Head of caudate nucleus (tissue), 42 donors: ENCODE measurements at regions not wholly inside any gene's neighbourhood (a gene's known extent, or its start where the extent isn't known, plus 50 kb on each side); places are given as distances from the start of the nearest gene placed in this dataset.
"Not testable (repeated sequence)": the region's sequence is repeated elsewhere in the genome, so short reads cannot be mapped to it uniquely, and the experiment has no call there.

Experiments
- DNase-seq, 42 donors: peaks; one replicate each; pipeline versions ENCODE4 v3.0.0 to v3.0.0-alpha.2; 2020 to 2021; ENCODE audit warnings: mixed read lengths in 7 of 42
- intact Hi-C: fragments of 100-400 bp; cut with DNase I; formaldehyde crosslinking; loops from one replicate; pipeline ENCODE4 v1.15.0; 2022

- intact Hi-C loops: no loop called here
- no peak for DNase-seq
Measured at GRCh38 chr13:89407357-89407756, 1736.2 kb downstream of the SLITRK5 start.

- intact Hi-C loops: no loop called here
- no peak for DNase-seq
Measured at GRCh38 chr13:89432997-89433396, 1761.8 kb downstream of the SLITRK5 start.

- intact Hi-C loops: not testable (repeated sequence)
- DNase-seq: peak in 2 of 42 donors; percentile 2 to 40
Measured at GRCh38 chr13:89434624-89435023, 1763.5 kb downstream of the SLITRK5 start.

- intact Hi-C loops: no loop called here
- DNase-seq: no peak
Measured at GRCh38 chr13:89454681-89455080, 1783.5 kb downstream of the SLITRK5 start.

GRCh38 chr13:89455225-89455624 is 1784.1 kb downstream of the SLITRK5 start:
- intact Hi-C loops: no loop called here
- no peak for DNase-seq

- no peak for DNase-seq
- intact Hi-C loops: no loop called here
Measured at GRCh38 chr13:89455741-89456140, 1784.6 kb downstream of the SLITRK5 start.

- no peak for DNase-seq
- intact Hi-C loops: no loop called here
Measured at GRCh38 chr13:89457977-89458376, 1786.8 kb downstream of the SLITRK5 start.

- intact Hi-C loops: no loop called here
- no peak for DNase-seq
Measured at GRCh38 chr13:89458456-89458855, 1787.3 kb downstream of the SLITRK5 start.

- DNase-seq, intact Hi-C loops: not testable (repeated sequence)
Measured at GRCh38 chr13:89460895-89461294, 1789.7 kb downstream of the SLITRK5 start.

GRCh38 chr13:89465366-89465765 is 1794.2 kb downstream of the SLITRK5 start:
- no peak for DNase-seq
- intact Hi-C loops: no loop called here

GRCh38 chr13:89468081-89468480 is 1796.9 kb downstream of the SLITRK5 start:
- intact Hi-C loops: no loop called here
- DNase-seq: no peak

GRCh38 chr13:89470901-89471300 is 1799.7 kb downstream of the SLITRK5 start:
- intact Hi-C loops: no loop called here
- DNase-seq: no peak

GRCh38 chr13:89474432-89474831 is 1803.3 kb downstream of the SLITRK5 start:
- intact Hi-C loops: no loop called here
- no peak for DNase-seq

- no peak for DNase-seq
- intact Hi-C loops: no loop called here
Measured at GRCh38 chr13:89486065-89486464, 1814.9 kb downstream of the SLITRK5 start.

- intact Hi-C loops: no loop called here
Measured at GRCh38 chr13:89486709-89487108, 1815.5 kb downstream of the SLITRK5 start.

GRCh38 chr13:89490661-89491060 is 1819.5 kb downstream of the SLITRK5 start:
- intact Hi-C loops: no loop called here
- DNase-seq: no peak

More at GRCh38 chr13:89486709-89487108, 1815.5 kb downstream of the SLITRK5 start:
- no peak for DNase-seq

- intact Hi-C loops: no loop called here
- no peak for DNase-seq
Measured at GRCh38 chr13:89496478-89496877, 1825.3 kb downstream of the SLITRK5 start.

GRCh38 chr13:89497658-89498057 is 1826.5 kb downstream of the SLITRK5 start:
- intact Hi-C loops: no loop called here
- DNase-seq: no peak

- no peak for DNase-seq
- intact Hi-C loops: no loop called here
Measured at GRCh38 chr13:89502286-89502685, 1831.1 kb downstream of the SLITRK5 start.

GRCh38 chr13:89514534-89515312 is 1832.8 kb upstream of the MIR17HG start:
- DNase-seq: peak in 1 of 42 donors; percentile 0
- intact Hi-C loops: no loop called here

- no peak for DNase-seq
- intact Hi-C loops: no loop called here
Measured at GRCh38 chr13:89515948-89516347, 1831.5 kb upstream of the MIR17HG start.
